ENCODE measurements at regions not wholly inside any gene's neighbourhood (a gene's known extent, or its start where the extent isn't known, plus 50 kb on each side); places are given as distances from the start of the nearest gene placed in this dataset.

GRCh38 chr3:152160350-152161011 is 108.2 kb upstream of the MBNL1 start:
- no peak for TF ChIP-seq CTCF (IDR thresholded peaks at IDR 0.05; ENCODE audit: insufficient read depth, low read depth, low read length, missing control alignments)
- DNase-seq (ENCODE audit: low read depth): no peak
- no peak overlapping the region for H3K4me3 ChIP-seq (ENCODE audit: low read length)

GRCh38 chr3:152172460-152172859 is 96.3 kb upstream of the MBNL1 start:
- TF ChIP-seq CTCF (IDR thresholded peaks at IDR 0.05; ENCODE audit: insufficient read depth, low read depth, low read length, missing control alignments): no peak
- DNase-seq (ENCODE audit: low read depth): no peak
- no peak overlapping the region for H3K4me3 ChIP-seq (ENCODE audit: low read length)

- H3K4me3 ChIP-seq (ENCODE audit: low read length): no peak overlapping the region
- no peak for TF ChIP-seq CTCF (IDR thresholded peaks at IDR 0.05; ENCODE audit: insufficient read depth, low read depth, low read length, missing control alignments)
- no peak for DNase-seq (ENCODE audit: low read depth)
These were observed 95.1 kb upstream of the MBNL1 start for GRCh38 chr3:152173627-152174026.

GRCh38 chr3:152174876-152175527 is 93.7 kb upstream of the MBNL1 start:
- DNase-seq (ENCODE audit: low read depth): no peak
- H3K4me3 ChIP-seq (ENCODE audit: low read length): no peak overlapping the region
- TF ChIP-seq CTCF (IDR thresholded peaks at IDR 0.05; ENCODE audit: insufficient read depth, low read depth, low read length, missing control alignments): no peak

GRCh38 chr3:152175528-152175889 is 93.2 kb upstream of the MBNL1 start:
- no peak for TF ChIP-seq CTCF (IDR thresholded peaks at IDR 0.05; ENCODE audit: insufficient read depth, low read depth, low read length, missing control alignments)
- DNase-seq (ENCODE audit: low read depth): peak; percentile 83
- H3K4me3 ChIP-seq (ENCODE audit: low read length): no peak overlapping the region

GRCh38 chr3:152176241-152176640 is 92.5 kb upstream of the MBNL1 start:
- H3K4me3 ChIP-seq (ENCODE audit: low read length): no peak overlapping the region
- no peak for DNase-seq (ENCODE audit: low read depth)

More at GRCh38 chr3:152176241-152176640, 92.5 kb upstream of the MBNL1 start:
- TF ChIP-seq CTCF (IDR thresholded peaks at IDR 0.05; ENCODE audit: insufficient read depth, low read depth, low read length, missing control alignments): no peak

Data from epithelial cell of esophagus (primary cell).